NCI-H1436 (cell line): ENCODE measurements at regions not wholly inside any gene's neighbourhood (a gene's known extent, or its start where the extent isn't known, plus 50 kb on each side); places are given as distances from the start of the nearest gene placed in this dataset.
A peak's percentile ranks its signal among the peaks of the same experiment; 100 is the strongest.
"Not testable (repeated sequence)": the region's sequence is repeated elsewhere in the genome, so short reads cannot be mapped to it uniquely, and the experiment has no call there.

ENCODE experiments used
- DNase-seq: peaks from one replicate; lab custom pipeline; 2025; lab: John Stamatoyannopoulos, UW

DNA sequence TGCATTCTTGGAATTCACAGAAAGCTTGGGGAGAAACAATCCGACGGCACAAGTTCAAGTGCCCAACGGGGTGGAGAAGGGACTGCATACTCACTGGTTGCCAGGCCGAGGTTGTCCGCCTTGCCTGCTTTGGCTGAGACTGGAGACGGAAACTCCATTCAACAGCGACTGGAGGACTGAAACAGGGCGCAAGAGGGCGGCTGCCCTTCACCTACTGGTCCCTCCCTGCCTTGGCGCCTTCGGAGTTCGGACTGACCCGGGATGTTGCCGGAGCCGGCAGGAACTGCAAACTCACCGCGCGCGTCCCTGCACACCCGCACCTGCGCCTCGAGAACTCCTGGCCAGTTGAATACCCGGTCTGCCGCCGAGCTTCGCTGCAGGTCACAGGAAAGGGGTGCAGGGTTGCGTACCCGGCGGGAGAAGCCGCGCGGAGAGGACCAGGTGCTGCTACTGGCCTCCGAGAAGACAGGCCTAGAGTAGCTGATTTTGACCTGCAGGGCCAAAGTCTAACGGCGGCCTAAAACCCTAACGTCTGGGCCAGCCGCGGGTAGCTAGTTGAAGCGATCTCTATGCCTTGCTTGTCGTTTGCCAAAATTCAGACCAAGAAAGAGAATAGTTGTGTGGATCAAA, 132.9 kb downstream of the FAM72B start:
- DNase-seq = not testable (repeated sequence)

DNA sequence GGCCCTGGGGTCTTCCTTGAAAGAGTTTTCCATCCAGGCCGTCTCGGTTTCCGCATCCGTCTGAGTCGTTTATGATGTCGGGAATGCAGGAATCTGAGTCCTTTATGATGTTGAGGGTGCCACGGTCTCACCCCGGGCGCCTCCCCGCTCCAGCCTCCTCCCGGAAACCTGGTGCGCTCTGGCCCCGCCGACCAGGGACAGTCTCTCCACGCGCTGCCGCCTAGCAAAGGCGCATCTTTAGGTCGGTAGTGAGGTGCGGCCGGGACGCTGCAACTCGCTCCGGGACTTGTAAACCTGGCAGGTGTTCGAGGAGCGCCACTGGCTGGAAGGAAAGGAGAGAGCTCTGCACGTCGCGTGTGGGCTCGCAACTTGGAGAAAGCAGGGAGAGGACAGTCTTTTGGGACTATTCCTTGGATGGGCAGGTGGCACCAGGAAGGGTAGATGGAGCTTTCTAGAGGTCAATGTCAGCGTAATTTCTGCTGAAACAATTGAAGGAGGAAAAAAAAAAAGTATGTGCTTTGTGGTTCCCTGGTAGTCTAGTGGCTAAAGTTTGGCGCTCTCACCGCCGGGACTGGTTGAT, 132.0 kb downstream of the FAM72B start:
- DNase-seq = not testable (repeated sequence)

DNA sequence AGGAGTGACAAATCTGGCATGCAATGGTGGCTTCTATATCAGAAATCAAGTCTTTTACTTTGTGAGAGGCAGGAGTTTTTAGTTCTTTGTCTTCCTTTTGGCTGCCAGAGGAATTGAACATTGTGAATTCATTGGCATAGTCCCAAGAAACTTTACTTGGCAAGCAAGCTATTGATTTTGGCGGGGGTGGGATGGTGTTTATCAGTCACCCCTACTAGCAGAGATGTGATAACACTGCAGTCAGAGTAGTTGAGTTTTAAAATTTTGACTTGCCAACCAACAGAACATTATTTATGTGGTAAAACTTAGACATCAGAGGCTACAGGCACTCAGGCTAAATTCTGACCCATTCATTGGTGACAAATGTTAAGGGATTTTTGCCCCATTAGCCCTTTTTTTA, 129.2 kb downstream of the FAM72B start:
- not testable (repeated sequence) for DNase-seq

DNA sequence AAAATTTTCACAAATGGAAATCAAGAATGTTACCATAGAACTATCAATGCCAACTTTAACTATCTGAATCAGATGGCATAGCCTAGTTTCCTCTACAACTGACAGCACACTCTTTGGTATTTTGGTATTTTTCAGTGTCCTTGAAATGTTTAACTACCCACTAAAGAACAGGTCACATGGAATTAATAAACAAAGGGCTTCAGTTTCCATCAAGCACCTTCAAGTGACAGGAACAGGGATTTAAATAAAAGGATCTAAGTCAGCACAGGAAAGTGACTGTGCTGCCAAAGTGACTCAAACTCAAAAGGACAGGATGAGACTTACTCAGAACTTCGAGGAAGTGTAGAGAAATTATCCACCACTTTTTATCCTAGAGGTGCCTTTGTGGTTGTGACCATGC, 117.2 kb downstream of the FAM72B start:
- not testable (repeated sequence) for DNase-seq

DNA sequence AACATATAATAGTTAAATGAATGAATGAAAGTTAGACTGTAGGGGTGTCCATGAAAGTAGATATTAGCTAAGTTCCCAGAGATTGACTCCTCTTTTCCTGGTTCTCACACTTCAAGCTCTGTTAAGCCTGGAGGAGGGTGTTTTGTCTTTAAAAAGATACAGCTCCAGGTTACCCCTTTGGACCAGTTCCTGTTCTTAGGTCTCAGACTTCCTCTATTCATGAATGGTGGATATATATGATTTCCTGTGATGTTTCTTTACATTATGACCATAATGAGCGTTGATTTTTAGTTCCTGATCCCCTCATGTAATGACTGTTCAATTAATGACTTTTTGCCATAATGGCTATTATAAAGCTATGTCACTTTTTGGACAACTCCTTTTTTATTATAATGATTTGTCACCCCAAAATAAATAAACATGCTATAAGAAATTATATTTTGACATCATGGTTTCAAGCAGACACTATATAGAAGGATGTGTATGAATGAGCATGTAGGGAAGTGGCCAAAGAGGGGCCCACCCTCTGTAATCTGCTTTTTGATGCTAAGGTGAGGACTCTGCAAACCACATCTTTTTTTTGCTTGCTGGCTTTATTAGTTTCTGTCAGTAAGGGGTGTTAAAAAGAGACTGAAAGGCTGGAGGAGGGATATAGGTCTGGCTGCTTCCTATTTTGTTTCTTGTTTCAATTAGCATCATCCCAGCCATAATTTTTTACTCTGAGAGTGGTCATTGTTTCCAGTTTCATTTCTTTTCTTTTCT, 115.2 kb downstream of the FAM72B start:
- not testable (repeated sequence) for DNase-seq

DNA sequence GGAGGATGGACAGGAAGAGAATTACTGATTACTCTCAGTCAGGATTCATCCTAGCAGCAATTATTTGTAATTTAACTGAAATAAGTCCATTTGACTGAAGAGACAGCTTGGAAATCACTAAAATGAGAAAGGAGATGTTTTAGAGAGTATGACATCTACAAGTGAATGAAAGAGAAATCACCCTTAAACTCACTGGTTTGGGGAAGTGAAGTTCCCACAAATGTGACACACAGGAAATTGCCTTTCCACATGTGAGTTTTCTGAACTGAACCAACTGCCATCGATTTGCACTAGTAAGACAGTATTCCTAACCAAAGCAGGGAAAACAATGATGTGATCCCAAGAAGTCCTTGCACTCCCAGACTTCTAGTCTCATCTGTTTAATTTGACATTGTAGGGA, 110.3 kb downstream of the FAM72B start:
- not testable (repeated sequence) for DNase-seq

DNA sequence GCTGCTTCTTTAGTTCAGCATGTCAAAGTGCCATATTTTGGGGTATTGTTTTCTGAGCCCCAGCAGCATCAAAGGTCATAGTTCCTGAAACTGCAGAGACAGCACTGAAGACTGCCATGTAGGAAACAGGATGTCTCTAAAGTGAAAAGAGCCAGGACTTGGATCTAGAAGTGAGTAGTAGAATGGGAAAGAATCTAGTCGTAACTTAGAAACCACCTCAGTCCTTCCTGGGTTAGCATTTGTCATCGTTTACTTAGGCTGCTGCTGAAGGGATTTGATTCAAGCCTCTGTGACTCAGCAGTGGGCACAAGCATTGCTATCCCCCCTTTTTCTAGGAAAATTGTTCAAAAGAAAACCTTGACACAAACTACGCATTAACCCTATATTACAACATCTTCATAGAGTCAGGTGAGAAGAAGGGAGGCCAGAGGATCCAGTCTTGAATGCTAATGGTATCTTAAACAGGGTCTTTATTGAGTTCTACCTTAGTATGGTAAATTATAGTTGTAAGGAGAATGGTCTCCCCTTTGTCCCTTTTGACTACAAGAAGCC, 108.8 kb downstream of the FAM72B start:
- DNase-seq = not testable (repeated sequence)

DNA sequence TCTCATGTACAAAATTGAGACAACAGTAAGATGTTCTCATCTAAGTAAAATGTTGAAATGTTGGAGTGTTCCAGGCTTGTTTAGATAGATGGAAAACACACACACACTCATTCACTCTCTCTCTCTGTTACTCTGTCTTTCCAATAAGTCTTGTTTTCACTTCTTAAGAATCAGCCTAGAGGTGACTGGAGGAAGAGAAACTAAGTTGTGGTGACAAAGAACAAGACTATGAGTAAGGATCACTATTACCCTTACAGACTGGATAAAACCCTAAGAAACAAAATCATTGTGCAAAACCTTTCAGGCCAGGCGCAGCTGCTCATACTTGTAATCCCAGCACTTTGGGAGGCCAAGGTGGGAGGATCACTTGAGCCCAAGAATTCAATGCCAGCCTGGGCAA, 107.5 kb downstream of the FAM72B start:
- DNase-seq = not testable (repeated sequence)

DNA sequence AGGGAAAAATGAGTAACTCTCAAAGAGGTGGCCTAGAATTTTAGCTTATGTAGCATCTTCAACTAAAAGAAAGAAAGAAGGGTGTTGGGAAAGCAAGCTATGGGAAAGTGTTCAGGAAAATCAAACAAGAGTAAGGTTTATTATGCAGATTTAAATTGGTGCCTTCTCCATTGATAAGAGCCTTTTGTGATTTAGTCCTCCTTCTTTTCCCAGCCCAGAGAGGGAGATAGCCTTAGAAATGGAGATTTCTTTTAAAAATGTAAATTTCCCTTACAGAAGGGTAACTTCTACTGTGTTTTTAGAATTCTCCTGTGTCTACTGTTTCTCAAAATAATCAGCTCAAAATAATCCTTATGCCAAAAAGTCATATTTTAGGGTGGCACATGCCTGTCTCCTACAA, 104.5 kb downstream of the FAM72B start:
- not testable (repeated sequence) for DNase-seq

DNA sequence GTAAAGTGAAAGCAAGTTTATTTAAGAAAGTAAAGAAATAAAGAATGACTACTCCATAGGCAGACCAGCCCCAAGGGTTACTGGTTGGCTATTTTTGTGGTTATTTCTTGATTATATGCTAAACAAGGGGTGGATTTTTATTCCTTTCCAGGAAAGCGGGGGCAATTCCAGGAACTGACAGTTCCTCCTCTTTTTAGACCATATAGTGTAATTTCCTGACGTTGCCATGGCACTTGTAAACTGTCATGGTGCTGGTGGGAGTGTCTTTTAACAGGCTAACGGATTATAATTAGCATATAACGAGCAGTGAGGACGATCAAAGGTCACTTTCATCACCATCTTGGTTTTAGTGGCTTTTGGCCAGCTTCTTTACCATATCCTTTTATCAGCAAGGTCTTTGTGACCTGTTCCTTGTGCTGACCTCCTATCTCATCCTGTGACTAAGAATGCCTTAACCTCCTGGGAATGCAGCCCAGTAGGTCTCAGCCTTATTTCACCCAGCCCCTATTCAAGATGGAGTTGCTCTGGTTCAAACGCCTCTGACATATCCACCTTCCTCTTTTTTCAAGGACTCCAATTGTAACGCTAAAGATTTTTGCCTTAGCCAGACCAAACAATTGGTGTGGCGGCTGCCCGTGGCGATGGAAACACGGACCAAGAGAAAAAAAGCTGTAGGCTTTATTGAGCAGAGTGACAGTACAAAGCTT, 103.8 kb downstream of the FAM72B start:
- DNase-seq = not testable (repeated sequence)

DNA sequence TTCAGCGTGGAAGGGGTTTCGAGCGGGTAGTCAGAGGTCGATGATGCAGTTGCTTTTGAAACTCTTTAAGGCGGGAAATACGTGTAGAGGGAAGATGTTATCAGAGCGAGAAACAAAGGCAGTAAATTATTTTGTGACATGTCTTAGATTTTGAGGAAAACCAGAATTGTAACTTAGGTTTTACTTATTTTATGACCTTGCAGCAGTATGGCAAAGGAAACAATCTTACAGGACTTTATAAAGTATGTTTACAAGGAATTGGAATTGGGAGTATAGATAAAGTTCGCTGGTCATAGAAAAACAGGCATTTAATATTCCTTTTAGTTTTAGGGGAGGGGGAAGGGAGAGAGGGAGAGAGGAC, 103.3 kb downstream of the FAM72B start:
- not testable (repeated sequence) for DNase-seq

DNA sequence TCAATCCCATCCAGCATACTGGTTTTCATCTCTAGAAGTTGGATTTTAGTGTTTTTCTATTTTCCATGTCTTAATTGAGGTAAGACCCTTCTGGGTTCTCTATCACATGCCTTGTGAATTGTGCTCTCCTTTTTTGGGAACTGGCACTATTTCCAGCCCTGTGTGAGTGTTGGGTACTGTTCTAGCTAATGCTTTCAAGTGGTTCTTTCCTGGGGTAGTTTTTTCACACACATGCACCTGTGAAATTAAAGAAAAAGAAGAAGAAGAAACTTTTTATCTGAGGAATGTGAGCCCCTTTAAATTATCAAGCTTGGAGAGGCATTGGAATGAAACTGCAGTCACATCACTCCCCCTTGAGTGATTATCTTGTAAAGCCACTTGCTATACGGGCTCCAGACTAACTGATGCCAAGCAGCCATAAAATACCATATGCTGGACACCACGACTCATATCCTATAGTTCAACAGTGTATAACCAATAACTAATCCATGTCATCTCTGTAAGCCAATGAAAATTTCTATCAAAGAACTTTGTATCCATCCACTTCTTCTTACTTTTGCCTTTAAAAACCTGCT, 102.4 kb downstream of the FAM72B start:
- DNase-seq = not testable (repeated sequence)

DNA sequence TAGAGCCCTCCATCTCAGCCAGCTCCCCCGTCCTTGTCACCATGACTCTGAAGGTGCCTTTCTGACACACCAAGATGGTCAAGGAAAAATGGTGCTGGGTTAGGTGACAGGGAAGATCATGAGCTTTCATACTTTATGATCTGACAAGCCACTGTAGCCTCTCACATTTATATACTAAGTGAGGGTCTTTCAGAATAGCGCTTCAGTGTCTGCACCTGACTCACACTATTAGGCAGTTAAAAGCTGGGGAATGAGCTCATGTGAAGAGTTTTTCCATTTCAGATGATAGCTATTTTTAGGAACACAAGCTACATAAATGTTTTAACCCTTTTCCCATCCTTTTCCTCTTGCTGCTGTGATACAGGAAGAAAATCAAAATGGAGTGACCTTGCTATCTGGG, 101.1 kb downstream of the FAM72B start:
- DNase-seq = not testable (repeated sequence)

DNA sequence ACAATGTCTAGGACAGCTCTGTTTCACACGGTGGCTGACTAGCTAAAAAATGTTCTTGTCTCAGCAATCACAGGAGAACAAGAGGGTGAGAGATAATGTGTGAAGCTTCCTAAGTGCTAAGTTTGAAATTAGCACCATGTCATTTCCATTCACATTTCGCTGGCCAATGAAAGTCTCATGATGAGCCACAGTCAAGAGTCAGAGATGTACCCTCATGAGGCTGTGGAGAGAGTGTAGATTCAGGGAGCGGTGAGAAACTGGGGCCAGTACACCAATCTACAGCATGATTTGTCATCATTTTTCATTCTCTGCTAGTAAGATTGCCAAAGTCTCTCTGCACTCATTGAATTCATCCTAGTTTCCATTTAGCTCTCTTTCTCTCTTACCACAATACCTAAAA, 97.9 kb downstream of the FAM72B start:
- not testable (repeated sequence) for DNase-seq

DNA sequence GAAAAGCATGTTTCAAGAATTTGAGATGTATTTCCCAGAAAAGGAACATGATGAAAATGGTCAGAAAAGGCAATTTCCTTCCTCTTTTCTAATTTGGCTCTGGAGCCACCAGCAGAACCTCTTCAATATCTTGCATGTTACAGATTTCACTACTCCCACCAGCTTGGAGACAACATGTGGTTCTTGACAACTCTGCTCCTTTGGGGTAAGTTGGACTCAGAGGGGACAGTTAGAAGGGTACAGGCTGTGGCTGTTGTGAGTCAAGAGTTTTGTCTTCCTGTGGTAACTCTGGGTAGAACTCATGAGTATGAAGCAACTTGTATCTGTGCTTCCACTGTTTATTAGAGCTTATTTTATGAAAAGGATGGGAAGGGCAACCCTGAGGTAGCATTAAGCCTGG, 96.9 kb downstream of the FAM72B start:
- not testable (repeated sequence) for DNase-seq

DNA sequence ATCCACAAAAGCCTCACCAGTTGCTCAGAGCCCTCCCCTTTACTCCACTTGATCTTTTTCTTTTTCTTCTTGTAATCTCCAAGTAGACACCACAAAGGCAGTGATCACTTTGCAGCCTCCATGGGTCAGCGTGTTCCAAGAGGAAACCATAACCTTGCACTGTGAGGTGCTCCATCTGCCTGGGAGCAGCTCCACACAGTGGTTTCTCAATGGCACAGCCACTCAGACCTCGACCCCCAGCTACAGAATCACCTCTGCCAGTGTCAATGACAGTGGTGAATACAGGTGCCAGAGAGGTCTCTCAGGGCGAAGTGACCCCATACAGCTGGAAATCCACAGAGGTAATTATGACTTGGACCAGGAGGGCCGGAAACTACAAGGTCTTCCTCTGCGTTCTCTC, 95.6 kb downstream of the FAM72B start:
- not testable (repeated sequence) for DNase-seq

DNA sequence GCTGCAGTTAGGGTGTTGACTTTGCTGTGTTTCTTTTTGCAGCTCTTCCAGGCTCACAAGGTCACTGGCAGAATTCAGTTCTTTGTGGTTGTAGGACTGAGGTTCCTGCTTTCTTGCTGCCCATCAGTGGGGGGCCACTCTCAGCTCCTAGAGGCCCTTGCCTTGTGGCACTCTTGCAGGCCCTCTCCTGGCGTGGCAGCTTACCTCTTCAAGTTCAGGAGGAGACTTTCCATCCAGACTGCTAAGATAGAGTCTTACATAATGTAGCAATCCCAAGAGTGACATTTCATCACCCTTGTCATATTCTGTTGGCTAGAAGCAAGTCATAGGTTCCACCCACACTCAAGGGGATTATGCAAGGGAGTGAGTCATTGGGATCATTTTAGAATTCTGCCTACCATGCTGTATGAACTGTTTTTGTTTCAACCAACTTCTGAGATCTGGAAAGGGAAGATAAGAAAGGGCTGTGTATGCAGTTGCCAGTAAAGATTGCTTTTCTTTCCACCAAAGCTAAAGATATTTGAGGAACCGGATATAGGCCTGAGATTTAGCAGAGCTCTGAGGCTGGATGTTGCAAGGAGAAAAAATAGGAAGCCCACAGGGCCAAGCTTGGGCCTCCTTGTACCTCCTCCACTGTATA, 91.7 kb downstream of the FAM72B start:
- not testable (repeated sequence) for DNase-seq

DNA sequence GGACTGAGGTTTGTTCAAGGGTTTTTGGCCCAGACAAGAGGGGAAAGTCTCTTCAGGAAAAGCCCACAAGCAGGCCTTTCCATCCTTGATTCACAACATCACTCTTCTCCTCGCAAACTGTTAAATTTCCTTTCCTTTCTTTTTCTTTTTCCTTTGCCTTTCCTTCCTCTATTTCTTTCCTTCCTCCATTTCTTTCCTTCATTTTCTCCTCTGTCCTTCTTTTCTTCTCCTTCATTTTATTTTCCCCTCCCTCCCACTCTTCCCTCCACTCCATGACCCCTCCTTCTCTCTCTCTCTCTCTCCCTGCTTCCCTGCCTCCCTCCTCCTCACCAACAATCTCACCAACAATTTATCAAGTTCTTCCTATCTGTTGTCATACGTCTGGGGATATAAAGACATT, 89.1 kb downstream of the FAM72B start:
- not testable (repeated sequence) for DNase-seq

DNA sequence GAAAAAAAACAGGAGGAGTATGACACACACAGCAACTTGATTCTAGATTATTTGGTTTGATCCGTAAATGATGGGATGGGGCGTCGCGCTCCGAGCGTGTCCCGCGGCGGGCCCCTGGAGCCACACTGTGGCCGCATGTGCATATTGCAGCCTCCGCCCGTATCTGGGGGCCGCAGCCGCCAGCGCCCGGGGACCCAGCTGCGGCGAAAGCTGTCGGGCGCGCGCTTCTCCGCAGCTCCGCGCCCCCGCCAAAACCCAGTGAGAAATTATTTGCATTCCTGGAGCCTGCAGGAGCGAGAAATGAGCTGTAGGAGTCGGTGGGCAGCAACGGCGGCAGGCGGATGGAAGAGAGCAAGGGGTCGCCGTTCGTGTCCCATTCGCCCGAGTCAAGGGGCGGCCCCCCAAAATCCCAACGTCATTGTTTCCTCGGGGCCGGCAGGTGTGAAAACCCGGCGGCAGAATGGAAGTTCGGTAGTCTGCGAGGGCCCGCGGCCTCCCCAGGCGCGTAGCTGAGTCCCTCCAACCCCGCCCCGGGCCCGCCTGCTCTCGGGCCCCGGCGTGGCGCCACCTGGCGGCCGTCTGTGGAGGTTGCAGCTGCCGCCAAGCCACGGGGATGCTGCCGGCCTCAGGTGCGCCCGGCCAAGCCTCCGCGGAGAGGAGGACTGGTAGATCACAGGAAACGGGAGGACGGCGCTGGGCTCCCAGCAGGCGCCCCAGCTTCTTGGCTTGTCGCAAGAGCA, 86.8 kb downstream of the FAM72B start:
- DNase-seq = peak; percentile 35

DNA sequence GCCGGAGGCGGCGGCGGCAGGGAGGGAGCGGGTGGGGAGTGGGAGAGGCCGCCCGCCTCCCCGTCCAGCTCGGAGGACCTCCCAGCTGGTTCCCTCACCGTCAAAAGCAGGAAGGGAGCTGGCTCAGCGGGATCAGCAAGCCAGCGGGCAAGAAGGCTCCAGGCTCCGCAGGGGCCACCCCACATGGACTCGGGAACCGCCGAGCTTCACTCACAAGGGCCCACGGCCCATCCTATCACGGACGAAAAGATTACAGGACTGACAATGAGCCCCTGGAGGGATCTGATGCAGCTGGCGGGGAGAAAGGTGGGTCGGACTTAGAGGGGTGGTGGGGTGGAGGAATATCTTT, 86.3 kb downstream of the FAM72B start:
- not testable (repeated sequence) for DNase-seq

DNA sequence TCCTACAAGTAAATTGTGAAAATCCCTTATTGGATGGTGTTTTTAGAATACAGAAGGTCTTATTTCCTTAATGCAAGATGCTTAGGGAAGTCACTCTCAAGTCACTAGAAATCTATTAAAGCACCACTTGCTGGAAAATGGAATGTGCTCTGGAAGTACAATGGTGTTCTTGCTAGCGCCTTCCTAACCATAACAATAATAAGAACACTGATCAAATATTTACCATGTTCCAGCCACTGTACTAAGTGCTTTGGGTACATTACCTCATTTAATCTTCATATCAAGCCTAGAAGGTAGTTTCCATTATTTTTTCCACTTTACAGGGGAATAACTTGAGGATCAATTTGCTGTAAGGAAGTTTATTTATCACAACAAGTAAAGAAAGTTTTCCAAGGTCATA, 75.1 kb downstream of the FAM72B start:
- DNase-seq = not testable (repeated sequence)
